ELF-1 (cell line): ENCODE measurements at regions not wholly inside any gene's neighbourhood (a gene's known extent, or its start where the extent isn't known, plus 50 kb on each side); places are given as distances from the start of the nearest gene placed in this dataset.

Source experiments
- DNase-seq: peaks from one replicate; pipeline ENCODE4 v3.0.0-alpha.2; 2016; ENCODE audit warnings: low read depth, low spot score

DNA sequence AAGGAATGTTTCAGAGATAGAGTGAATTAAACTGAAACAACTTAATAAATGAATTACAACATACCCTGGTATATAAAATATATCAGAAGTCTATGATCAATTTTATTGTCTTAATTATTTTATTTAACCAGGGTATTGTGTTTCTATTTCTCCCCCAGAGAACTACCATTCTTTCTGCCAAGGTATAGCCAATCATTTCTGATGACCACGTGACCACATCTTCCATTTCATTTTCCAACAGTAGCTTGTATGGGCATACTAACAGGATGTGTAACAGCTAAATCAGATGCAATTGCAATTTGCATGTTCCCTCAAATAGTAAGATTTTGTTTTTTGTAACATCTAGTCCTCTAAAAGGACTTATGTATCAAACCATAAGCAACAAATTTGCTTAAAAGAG lies 123.9 kb upstream of the COL1A2 start:
- DNase-seq, result no peak

DNA sequence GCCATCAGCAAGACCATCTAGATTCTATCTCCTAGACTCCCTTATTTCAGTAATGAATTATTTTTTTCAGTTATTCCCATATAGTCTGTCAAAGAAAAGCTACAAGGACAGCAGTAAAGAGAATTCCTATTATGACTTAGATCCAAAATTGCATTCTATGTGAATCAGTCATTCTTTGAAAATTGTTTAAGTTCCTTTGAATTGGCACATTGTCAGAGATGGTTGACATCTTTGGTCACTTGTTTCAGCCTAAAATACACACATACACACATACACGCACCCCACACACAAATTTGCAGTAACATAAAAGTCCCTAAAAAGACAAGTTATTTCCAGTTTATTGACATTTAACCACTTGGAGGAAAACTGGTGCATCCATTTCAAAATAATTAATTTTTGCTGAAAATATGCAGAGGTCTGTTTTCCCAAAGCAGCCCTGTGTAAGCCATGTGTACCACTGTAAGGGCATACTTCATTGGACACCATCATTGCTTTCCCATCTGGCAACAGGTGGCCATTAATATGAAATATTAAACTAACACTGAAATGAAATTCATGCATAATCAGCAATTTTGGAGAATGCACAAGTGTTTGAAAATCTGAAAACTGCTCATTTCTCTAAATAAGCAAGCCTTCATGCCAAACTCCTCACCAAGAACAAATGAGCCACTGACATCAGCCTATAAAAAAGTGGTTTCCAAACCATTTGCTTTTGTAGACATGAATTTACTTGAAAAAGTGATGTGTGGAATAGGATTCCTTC lies 121.7 kb upstream of the COL1A2 start:
- DNase-seq, result no peak

GRCh38 chr7:94274828-94275227 lies 119.9 kb upstream of the COL1A2 start:
- DNase-seq, result no peak

DNA sequence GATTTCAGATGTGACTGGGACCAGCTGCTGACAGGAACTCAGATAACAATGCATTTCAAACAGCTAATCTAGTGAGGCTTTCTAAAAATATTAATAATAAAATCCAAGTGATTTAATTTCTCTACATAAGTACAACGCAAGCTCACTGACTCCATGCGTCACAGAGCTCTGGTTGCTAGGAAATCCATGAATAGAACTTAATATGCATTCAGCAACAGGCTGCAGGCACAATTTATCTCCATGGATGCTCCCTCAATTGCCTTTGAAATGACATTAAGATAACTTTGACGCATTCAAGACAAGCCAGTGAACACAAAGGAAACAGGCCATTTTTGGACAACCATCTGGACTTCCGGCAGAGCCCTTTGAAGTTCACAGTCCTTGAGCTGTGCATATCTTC lies 118.7 kb upstream of the COL1A2 start:
- DNase-seq, result no peak

GRCh38 chr7:94276795-94277194 lies 117.9 kb upstream of the COL1A2 start:
- no peak for DNase-seq

DNA sequence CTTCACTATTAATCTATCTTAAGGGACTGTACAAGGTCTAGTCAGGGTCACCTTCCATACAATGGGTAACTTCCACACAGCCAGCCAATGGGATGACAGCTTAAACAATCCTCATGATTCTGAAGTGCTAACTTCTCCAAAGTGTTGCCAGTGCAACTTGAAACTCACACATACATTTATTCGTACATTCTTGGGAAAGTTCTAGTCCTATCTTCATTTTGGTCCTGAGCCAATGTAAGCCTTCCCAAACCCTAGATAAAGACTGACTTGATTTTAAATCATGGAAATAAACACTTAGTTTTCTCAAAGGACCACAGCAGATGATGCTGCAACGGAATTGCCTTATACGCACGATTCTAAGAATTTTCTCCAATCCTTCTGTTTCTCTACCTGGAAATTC lies 117.5 kb upstream of the COL1A2 start:
- no peak for DNase-seq

GRCh38 chr7:94280851-94281250 lies 113.8 kb upstream of the COL1A2 start:
- DNase-seq, result no peak

- no peak for DNase-seq
Measured at GRCh38 chr7:94284104-94284503, 110.6 kb upstream of the COL1A2 start.

- DNase-seq, result no peak
Measured at GRCh38 chr7:94286111-94286510, 108.6 kb upstream of the COL1A2 start.

GRCh38 chr7:94288096-94288495 lies 106.6 kb upstream of the COL1A2 start:
- no peak for DNase-seq

DNA sequence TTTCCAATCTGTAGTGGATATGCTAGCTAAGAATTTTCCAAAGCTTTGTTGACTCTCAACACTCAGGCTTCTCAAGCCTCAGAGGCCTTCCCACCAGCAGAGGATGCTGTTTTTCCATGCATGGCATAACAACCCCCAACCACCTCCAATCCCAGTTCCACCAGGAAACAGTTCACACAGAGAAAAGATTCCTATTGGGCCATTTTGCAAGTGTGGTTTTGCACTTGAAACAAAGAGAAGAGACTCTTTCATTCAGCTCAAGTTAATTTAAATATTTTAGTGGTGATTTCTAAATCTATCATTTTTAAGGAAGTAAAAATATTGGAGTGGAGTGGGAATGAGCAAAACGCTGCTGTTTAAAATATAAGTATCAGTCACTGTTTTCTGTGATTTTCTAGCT lies 105.6 kb upstream of the COL1A2 start:
- peak; percentile 87 for DNase-seq

DNA sequence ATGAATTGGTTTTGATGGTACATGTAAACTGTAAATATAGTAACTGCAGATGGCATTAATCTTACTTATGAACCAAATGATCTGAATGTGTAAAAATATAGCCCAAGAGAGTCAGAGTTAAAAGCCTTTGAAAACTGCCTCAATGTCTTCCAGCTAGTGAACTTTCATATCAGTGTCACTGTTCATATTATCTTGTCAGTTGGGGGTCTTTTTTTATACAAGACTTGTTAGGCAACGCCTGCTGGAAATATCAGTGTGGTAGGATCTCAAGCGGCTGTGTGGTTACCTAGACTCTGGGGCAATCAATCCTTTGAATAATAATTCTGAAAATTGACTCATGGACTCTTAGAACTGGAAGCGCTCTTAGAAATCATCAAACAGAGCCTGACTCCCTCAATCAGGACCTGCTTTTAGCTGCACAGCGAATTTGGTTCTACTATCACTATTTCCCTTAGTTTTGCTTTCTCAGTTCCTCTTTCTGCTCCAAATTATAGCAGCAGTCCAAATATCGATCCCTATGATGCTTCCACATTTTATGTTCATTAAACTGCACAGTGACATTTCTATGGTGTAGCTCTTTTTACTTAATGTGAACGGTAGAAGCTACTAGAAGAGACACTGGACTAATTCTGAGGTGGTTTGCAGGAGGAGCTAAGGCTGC lies 100.1 kb upstream of the COL1A2 start:
- DNase-seq, result no peak

- DNase-seq, result no peak
Measured at GRCh38 chr7:94295850-94296249, 98.8 kb upstream of the COL1A2 start.

DNA sequence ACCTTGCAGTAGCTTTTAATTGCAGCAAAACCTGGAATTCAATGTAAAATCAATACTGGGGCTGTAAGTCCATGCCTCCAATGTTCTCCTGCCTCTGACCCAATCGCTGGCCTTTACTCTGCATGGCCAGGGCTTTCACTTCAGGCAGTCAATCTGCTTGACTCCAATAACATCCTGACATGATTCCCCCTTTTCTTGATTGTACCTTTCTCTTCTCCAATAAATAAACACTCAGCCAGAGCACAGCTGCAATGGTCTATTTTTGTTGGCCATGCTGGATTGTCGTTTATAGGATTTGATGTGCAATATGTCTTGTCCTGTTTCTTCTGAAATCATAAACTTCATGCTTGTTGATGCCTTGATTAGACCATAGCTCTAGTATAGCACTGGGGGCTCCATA lies 97.8 kb upstream of the COL1A2 start:
- no peak for DNase-seq

- DNase-seq, result no peak
Measured at GRCh38 chr7:94297397-94297838, 97.3 kb upstream of the COL1A2 start.

DNA sequence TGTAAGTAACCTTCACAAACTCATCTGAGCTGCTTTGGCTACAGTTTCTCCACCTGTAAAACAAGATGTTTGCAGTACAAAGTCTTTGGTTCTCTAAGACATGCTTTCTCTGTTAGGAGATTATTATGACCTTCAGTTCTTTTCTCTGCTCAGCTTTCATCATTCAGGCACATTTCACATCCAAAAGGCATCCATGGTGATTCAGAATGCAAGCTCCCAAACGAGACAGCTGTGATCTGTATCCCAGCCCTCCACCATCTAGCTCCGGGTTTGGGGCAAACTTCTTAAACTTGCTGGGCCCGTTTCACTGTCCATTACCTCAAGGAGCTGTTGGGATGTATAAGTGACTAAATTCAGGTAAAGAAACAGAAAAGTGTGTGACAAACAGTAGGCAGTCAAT lies 95.8 kb upstream of the COL1A2 start:
- no peak for DNase-seq

- no peak for DNase-seq
Measured at GRCh38 chr7:94300176-94300835, 94.4 kb upstream of the COL1A2 start.

- peak; percentile 89 for DNase-seq
Measured at GRCh38 chr7:94301024-94301586, 93.6 kb upstream of the COL1A2 start.

- no peak for DNase-seq
Measured at GRCh38 chr7:94303118-94303517, 91.6 kb upstream of the COL1A2 start.

DNA sequence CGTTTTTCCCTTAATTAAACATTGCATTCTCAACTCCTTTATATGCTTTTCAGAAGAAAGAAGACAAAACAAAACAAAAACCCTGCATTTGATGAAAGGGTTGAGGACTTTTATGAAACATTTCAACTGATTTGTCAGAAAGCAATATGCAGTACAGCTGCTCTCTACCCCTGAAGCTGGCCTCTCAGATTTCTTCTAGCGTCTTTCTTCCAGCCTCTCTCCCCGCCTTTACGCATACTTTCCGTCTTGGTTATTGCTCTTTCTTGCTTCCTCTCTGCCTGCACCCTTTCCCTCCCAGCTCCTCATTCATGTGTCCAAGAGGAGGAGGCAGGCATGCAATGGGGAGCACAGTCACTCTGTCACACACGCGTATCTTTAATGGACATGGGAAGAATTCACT lies 91.0 kb upstream of the COL1A2 start:
- DNase-seq, result peak; percentile 14

DNA sequence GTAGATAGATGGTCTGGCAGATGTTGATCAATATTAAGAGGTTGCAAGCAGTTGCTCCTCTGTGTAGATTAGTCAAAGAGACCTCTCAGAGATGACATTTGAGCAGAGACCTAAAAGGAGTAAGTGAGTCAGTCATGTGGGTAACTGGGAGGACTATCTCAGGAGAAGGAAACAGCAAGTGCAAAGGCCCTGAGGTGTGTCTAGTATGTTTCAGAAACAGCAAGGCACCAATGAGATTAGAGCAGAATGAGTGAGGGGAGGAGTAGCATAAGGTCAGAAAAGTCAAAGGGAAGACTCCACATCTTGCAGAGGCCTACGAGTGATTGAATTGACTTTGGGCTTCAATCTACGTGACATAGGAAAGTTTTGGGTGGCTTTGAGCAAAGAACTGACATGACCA lies 89.8 kb upstream of the COL1A2 start:
- DNase-seq, result no peak

DNA sequence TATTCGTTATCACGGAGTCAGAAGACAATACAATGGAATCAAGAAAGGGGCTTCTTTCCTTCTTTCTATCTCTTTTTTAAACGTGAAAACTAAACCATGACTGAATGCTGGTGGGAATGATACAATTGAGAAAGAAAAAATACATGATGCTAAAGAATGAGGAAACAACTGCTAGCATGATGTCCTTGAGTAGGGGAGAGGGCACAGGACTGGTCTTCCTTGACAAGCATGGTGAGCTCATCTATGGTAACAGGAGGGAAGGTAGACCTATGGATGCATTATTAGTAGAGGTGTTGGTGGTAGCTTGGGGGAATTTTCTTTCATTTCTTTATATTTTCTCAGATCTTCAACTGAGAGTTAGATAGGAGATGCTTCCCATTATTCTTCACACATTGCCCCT lies 88.9 kb upstream of the COL1A2 start:
- no peak for DNase-seq
